Heart left ventricle (tissue), 16 donors: ENCODE measurements at regions not wholly inside any gene's neighbourhood (a gene's known extent, or its start where the extent isn't known, plus 50 kb on each side); places are given as distances from the start of the nearest gene placed in this dataset.

Experiments used
- ATAC-seq, 4 donors: fragments of 200-7000 bp; cut with Tn5 transposase; one replicate each; pipeline ENCODE4 v1.9.1; 2020 to 2022; ENCODE audit warnings: moderate library complexity in 4 of 4, mild to moderate bottlenecking in 3 of 4, moderate number of reproducible peaks in 1 of 4
- DNase-seq, 5 donors: peaks; one replicate each; pipeline ENCODE4 v3.0.0-alpha.2; 2020
- H3K27ac ChIP-seq, 12 donors: fragments of 200-600 bp; sonication (generic) in 4 of 12; one replicate each; pipeline versions ENCODE4 v1.5.0 to v1.8.0; 2016 to 2022; ENCODE audit warnings: mild to moderate bottlenecking in 2 of 12
- H3K27me3 ChIP-seq, 9 donors: fragments of 200-600 bp; sonication (generic) in 2 of 9; one replicate each; pipeline versions ENCODE4 v1.5.1 to v1.8.0; 2016 to 2022; ENCODE audit warnings: mild to moderate bottlenecking in 3 of 9
- H3K36me3 ChIP-seq, 9 donors: fragments of 200-600 bp; sonication (generic) in 2 of 9; one replicate each; pipeline versions ENCODE4 v1.5.0 to v1.8.0; 2018 to 2022; ENCODE audit warnings: mild to moderate bottlenecking in 2 of 9
- H3K4me1 ChIP-seq, 12 donors: fragments of 200-600 bp; sonication (generic) in 4 of 12; one replicate each; pipeline versions ENCODE4 v1.5.0 to v1.8.0; 2016 to 2022; ENCODE audit warnings: mild to moderate bottlenecking in 3 of 12
- H3K4me3 ChIP-seq, 12 donors: fragments of 200-600 bp; sonication (generic) in 4 of 12; one replicate each; pipeline versions ENCODE4 v1.5.0 to v1.8.0; 2017 to 2022; ENCODE audit warnings: mild to moderate bottlenecking in 9 of 12, moderate library complexity in 4 of 12
- H3K9me3 ChIP-seq, 12 donors: fragments of 200-600 bp; sonication (generic) in 4 of 12; one replicate each; pipeline versions ENCODE4 v1.5.0 to v1.8.0; 2016 to 2022; ENCODE audit warnings: mild to moderate bottlenecking in 1 of 12
- POLR2A ChIP-seq, 2 donors: fragments of 450-650 bp; IDR thresholded peaks; one replicate each; pipeline ENCODE4 v1.6.1; 2017; ENCODE audit warnings: antibody characterized with exemption in 2 of 2, mild to moderate bottlenecking in 2 of 2, moderate library complexity in 2 of 2
- WGBS, 4 donors: extraction: QIAGEN DNeasy Blood & Tissue Kit in 2 of 4; methylation state at CpG; one replicate each; pipeline versions ENCODE4 v1.1.5 to v1.1.7; 2013 to 2018; 5-methylcytosine and 5-hydroxymethylcytosine counted together
- intact Hi-C, 10 donors: fragments of 100-400 bp; cut with DNase I; formaldehyde crosslinking; loops; one replicate each; pipeline versions ENCODE4 v1.11.1 to v1.14.2; 2022
- TF ChIP-seq, protein P1 (sequence below), 12 donors: fragments of 200-600 bp; sonication (generic) in 4 of 12; IDR thresholded peaks; one replicate each; pipeline versions ENCODE4 v1.5.0 to v1.8.0; 2018 to 2022; ENCODE audit warnings: antibody characterized with exemption in 12 of 12, mild to moderate bottlenecking in 5 of 12
- donor health status: ischemic (EF 13 %, LVEDD 7.1; RV severe dilation, severe dysfunction).
- donor health status: healthy with polysubstance abuse.
- donor health status: DM: no; HTN: yes; CAD: no.
- donor health status: DM: no; HTN: no; CAD: no.
- donor health status: ischemic (EF 25% LVEDD 6.9; RV normal size, moderate dysfunction).
- donor health status: ischemic (EF 25% LVEDD 5.7; RV mildly dilated, moderate dysfunction).
- donor health status: healthy.
- donor health status: DM: yes; HTN: yes; CAD: no.
- donor health status: ischemic (EF 35%, LVEDD 5.7; RV mildly dilated, moderate dysfunction).
- donor health status: nonischemic (EF 11% LVEDD 7.7; RV severe dilation, severe dysfunction).
- donor health status: DM: yes; HTN: yes; CAD: no.
- donor health status: PGD.
- donor health status: ischemic (EF 29% LVEDD 5.4; RV normal size, mild dysfunction).
- donor health status: nonischemic (EF 23%, LVEDD 6.1; RV moderate dilation, normal function).

- ATAC-seq (no peak), DNase-seq (no peak)
- H3K9me3 ChIP-seq, result peaks cover 0 to 28% (median 13%) of the 10 kb centered on the region in 12 donors
- WGBS, 4 donors, result 74 to 88% (median 82%) methylated on average over 5 of the region's 5 CpGs
- no peaks in the 10 kb centered on the region for H3K36me3 ChIP-seq
- H3K4me1 ChIP-seq, result no peaks in the 10 kb centered on the region
- H3K27ac ChIP-seq, result no peak overlapping the region
- no peak overlapping the region for H3K4me3 ChIP-seq
- intact Hi-C loops, result no loop called here
- TF ChIP-seq POLR2A (IDR thresholded peaks at IDR 0.05), result no peak
- H3K27me3 ChIP-seq, result no peaks in the 10 kb centered on the region
Observed at GRCh38 chr11:86726770-86727504, 54.5 kb upstream of the ME3 start.

- Histone ChIP-seq H3K4me1 (no peaks in the 10 kb centered on the region), H3K27me3 (no peaks in the 10 kb centered on the region), H3K36me3 (no peaks in the 10 kb centered on the region), H3K9me3 (peaks cover 0 to 34% (median 14%) of the 10 kb centered on the region in 12 donors), H3K4me3 (no peak overlapping the region), H3K27ac (no peak overlapping the region)
- no peak for TF ChIP-seq POLR2A (IDR thresholded peaks at IDR 0.05)
- TF ChIP-seq, protein P1, sequence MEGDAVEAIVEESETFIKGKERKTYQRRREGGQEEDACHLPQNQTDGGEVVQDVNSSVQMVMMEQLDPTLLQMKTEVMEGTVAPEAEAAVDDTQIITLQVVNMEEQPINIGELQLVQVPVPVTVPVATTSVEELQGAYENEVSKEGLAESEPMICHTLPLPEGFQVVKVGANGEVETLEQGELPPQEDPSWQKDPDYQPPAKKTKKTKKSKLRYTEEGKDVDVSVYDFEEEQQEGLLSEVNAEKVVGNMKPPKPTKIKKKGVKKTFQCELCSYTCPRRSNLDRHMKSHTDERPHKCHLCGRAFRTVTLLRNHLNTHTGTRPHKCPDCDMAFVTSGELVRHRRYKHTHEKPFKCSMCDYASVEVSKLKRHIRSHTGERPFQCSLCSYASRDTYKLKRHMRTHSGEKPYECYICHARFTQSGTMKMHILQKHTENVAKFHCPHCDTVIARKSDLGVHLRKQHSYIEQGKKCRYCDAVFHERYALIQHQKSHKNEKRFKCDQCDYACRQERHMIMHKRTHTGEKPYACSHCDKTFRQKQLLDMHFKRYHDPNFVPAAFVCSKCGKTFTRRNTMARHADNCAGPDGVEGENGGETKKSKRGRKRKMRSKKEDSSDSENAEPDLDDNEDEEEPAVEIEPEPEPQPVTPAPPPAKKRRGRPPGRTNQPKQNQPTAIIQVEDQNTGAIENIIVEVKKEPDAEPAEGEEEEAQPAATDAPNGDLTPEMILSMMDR (IDR thresholded peaks at IDR 0.05), result no peak
- 78 to 94% (median 89%) methylated on average over 2 of the region's 2 CpGs for WGBS, 4 donors
- ATAC-seq (no peak), DNase-seq (no peak)
- intact Hi-C loops, result no loop called here
Observed at GRCh38 chr11:86726118-86726753, 53.8 kb upstream of the ME3 start.

GRCh38 chr11:86724137-86724536, 51.7 kb upstream of the ME3 start:
- no peaks in the 10 kb centered on the region for H3K4me1 ChIP-seq

DNA sequence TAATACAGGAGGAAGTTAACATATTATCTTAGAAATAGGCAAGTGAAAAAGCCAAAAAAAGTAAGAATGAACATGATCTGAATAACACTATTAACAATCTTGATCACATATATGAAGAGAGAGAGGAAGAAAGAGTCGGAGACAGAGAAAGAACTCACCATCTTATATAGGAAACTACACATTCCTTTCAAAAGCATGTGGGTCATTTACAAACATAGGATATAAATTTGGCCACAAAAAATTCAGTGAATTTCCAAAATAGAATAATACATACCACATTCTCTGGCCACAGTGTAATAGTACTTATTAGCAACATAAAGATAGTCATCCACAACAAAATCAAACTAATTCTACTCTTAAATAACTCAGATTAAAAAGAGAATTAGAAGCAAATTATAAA, 50.9 kb upstream of the ME3 start:
- no peaks in the 10 kb centered on the region for H3K36me3 ChIP-seq
- no peak overlapping the region for H3K27ac ChIP-seq
- TF ChIP-seq, protein P1 (IDR thresholded peaks at IDR 0.05), result no peak
- TF ChIP-seq POLR2A (IDR thresholded peaks at IDR 0.05), result no peak
- H3K4me1 ChIP-seq, result no peaks in the 10 kb centered on the region
- intact Hi-C loops, result no loop called here
- DNase-seq (no peak), ATAC-seq (no peak)
- H3K9me3 ChIP-seq, result peaks cover 0 to 36% (median 14%) of the 10 kb centered on the region in 12 donors
- no peaks in the 10 kb centered on the region for H3K27me3 ChIP-seq
- H3K4me3 ChIP-seq, result no peak overlapping the region
- WGBS, 4 donors, result 91 to 96% (median 94%) methylated on average over 1 of the region's 1 CpG

More at GRCh38 chr11:86724137-86724536, 51.7 kb upstream of the ME3 start:
- H3K27ac ChIP-seq, result no peak overlapping the region
- peaks cover 0 to 36% (median 14%) of the 10 kb centered on the region in 12 donors for H3K9me3 ChIP-seq
- no peaks in the 10 kb centered on the region for H3K36me3 ChIP-seq
- intact Hi-C loops, result no loop called here
- TF ChIP-seq, protein P1 (IDR thresholded peaks at IDR 0.05), result no peak
- no peak for TF ChIP-seq POLR2A (IDR thresholded peaks at IDR 0.05)
- no peaks in the 10 kb centered on the region for H3K27me3 ChIP-seq
- H3K4me3 ChIP-seq, result no peak overlapping the region
- DNase-seq (no peak), ATAC-seq (no peak)
